ENCODE measurements at regions not wholly inside any gene's neighbourhood (a gene's known extent, or its start where the extent isn't known, plus 50 kb on each side); places are given as distances from the start of the nearest gene placed in this dataset.

DNA sequence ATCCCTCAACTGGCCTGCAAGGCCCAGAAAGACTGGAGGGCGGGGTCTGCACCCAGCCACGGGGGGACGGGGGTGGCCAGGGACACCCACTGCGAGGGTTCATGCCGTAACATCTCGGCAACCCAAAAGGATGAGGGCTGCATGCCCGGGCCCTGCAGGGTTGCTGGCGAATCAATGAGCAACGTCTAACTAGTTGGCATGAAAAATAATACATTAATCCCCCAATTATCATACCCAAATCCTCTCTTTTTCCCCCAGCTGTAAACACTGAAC, 232.2 kb downstream of the TUBA3C start:
- no peak overlapping the region for H2BK15ac ChIP-seq (ENCODE audit: low read depth, low read length)
- intact Hi-C loops (cut with micrococcal nuclease) (no loop called here), in situ Hi-C loops (cut with MboI; ENCODE audit: low sequenced_read_pairs) (no loop called here), dilution Hi-C loops (cut with HindIII; ENCODE audit: low sequenced_read_pairs, unreplicated experiment) (no loop called here)
- H2BK5ac ChIP-seq (ENCODE audit: low read depth, low read length, poor library complexity, severe bottlenecking): no peak overlapping the region
- ATAC-seq (ENCODE audit: low read depth) (no peak), DNase-seq (no peak)
- ChIA-PET CTCF (no interaction called here), POLR2A (ENCODE audit: unreplicated experiment) (no interaction called here)
- no peak overlapping the region for H3K9ac ChIP-seq (ENCODE audit: low read depth, low read length)
- H4K20me1 ChIP-seq (ENCODE audit: insufficient read depth, low read length): no peaks in the 10 kb centered on the region
- H3K14ac ChIP-seq (replicated peaks; ENCODE audit: low read depth, low read length): no peak overlapping the region
- no peaks in the 10 kb centered on the region for H3K4me1 ChIP-seq (ENCODE audit: control insufficient read depth, insufficient read depth, low read length)
- H4K5ac ChIP-seq (ENCODE audit: low read depth, low read length): no peak overlapping the region
- H3K9me3 ChIP-seq (ENCODE audit: control insufficient read depth, insufficient read depth, low read length): peaks cover 48% of the 10 kb centered on the region
- H3K27ac ChIP-seq (ENCODE audit: insufficient read depth, low read length): no peak overlapping the region
- H3K27me3 ChIP-seq (ENCODE audit: control insufficient read depth, insufficient read depth, low read length): no peaks in the 10 kb centered on the region
- 58% methylated on average over 4 of the region's 9 CpGs; no CpG with 5 or more reads in 1 of the 2 experiments for WGBS, 2 experiments (ENCODE audit: extremely low coverage in 2 of 2, insufficient read length in 1 of 2)
- no peak overlapping the region for H4K91ac ChIP-seq (ENCODE audit: insufficient read depth, low read depth, low read length)
- BruUV-seq (replicated peaks): no TSS peak
- H3K23ac ChIP-seq (ENCODE audit: low read depth, low read length): no peak overlapping the region
- H2AK9ac ChIP-seq (replicated peaks; ENCODE audit: low read depth, low read length, poor library complexity): no peak overlapping the region
- no peak overlapping the region for H2AK5ac ChIP-seq (ENCODE audit: low read depth, low read length)
- no peaks in the 10 kb centered on the region for H3K79me1 ChIP-seq (ENCODE audit: low read depth in 1 of 2, low read length in 2 of 2)
- H3K18ac ChIP-seq (ENCODE audit: low read depth, low read length): no peak overlapping the region
- no peak overlapping the region for H3K4me2 ChIP-seq (ENCODE audit: low read depth, low read length)
- no peak overlapping the region for H2BK20ac ChIP-seq (ENCODE audit: low read depth, low read length)
- no peak overlapping the region for H3K4ac ChIP-seq (ENCODE audit: low read depth, low read length)
- TF ChIP-seq BHLHE40 (IDR thresholded peaks at IDR 0.05; ENCODE audit: low read depth, low read length): no peak
- no peak for TF ChIP-seq POLR2A (IDR thresholded peaks at IDR 0.05; ENCODE audit: low read depth, low read length)
- no peak for TF ChIP-seq MXI1 (IDR thresholded peaks at IDR 0.05; ENCODE audit: borderline replicate concordance, low read depth, low read length)
- no peak for TF ChIP-seq CEBPB (IDR thresholded peaks at IDR 0.05; ENCODE audit: low read depth, low read length)
- no peak for TF ChIP-seq RAD21 (IDR thresholded peaks at IDR 0.05; ENCODE audit: low read length)
- no peak for TF ChIP-seq MAFK (IDR thresholded peaks at IDR 0.05; ENCODE audit: low read depth, low read length)
- no peak for TF ChIP-seq SMC3 (IDR thresholded peaks at IDR 0.05; ENCODE audit: low read depth, low read length)
- TF ChIP-seq MAZ (IDR thresholded peaks at IDR 0.05; ENCODE audit: borderline replicate concordance, low read depth, low read length): no peak
- no peak for TF ChIP-seq USF2 (IDR thresholded peaks at IDR 0.05; ENCODE audit: low read depth, low read length)
- TF ChIP-seq, protein P1, sequence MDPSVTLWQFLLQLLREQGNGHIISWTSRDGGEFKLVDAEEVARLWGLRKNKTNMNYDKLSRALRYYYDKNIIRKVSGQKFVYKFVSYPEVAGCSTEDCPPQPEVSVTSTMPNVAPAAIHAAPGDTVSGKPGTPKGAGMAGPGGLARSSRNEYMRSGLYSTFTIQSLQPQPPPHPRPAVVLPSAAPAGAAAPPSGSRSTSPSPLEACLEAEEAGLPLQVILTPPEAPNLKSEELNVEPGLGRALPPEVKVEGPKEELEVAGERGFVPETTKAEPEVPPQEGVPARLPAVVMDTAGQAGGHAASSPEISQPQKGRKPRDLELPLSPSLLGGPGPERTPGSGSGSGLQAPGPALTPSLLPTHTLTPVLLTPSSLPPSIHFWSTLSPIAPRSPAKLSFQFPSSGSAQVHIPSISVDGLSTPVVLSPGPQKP (IDR thresholded peaks at IDR 0.05; ENCODE audit: borderline replicate concordance, low read depth, low read length): no peak
- no peak for TF ChIP-seq RFX5 (IDR thresholded peaks at IDR 0.05; ENCODE audit: low read depth, low read length)
- no peak for TF ChIP-seq NFE2L2 (IDR thresholded peaks at IDR 0.05; ENCODE audit: low read depth, low read length)
- TF ChIP-seq CHD1 (IDR thresholded peaks at IDR 0.05; ENCODE audit: low read depth, low read length): no peak
- no peak for TF ChIP-seq FOS (IDR thresholded peaks at IDR 0.05; ENCODE audit: low read depth, low read length)
- TF ChIP-seq RCOR1 (IDR thresholded peaks at IDR 0.05; ENCODE audit: insufficient replicate concordance, low read length): no peak
- TF ChIP-seq, protein P2, sequence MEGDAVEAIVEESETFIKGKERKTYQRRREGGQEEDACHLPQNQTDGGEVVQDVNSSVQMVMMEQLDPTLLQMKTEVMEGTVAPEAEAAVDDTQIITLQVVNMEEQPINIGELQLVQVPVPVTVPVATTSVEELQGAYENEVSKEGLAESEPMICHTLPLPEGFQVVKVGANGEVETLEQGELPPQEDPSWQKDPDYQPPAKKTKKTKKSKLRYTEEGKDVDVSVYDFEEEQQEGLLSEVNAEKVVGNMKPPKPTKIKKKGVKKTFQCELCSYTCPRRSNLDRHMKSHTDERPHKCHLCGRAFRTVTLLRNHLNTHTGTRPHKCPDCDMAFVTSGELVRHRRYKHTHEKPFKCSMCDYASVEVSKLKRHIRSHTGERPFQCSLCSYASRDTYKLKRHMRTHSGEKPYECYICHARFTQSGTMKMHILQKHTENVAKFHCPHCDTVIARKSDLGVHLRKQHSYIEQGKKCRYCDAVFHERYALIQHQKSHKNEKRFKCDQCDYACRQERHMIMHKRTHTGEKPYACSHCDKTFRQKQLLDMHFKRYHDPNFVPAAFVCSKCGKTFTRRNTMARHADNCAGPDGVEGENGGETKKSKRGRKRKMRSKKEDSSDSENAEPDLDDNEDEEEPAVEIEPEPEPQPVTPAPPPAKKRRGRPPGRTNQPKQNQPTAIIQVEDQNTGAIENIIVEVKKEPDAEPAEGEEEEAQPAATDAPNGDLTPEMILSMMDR (conservative IDR thresholded peaks at IDR 0.05; ENCODE audit: low read depth, low read length): no peak
- H4K8ac ChIP-seq (ENCODE audit: low read depth in 2 of 2, low read length in 2 of 2): no peak overlapping the region
- no peak overlapping the region for H2BK120ac ChIP-seq (ENCODE audit: low read depth, low read length)
- no peaks in the 10 kb centered on the region for H3K36me3 ChIP-seq (ENCODE audit: control insufficient read depth, insufficient read depth, low read length)
- no peak overlapping the region for H2AFZ ChIP-seq (replicated peaks; ENCODE audit: low read length, poor library complexity)
- no peaks in the 10 kb centered on the region for H3K9me1 ChIP-seq (ENCODE audit: insufficient read depth, low read length)
- no peak overlapping the region for H3K56ac ChIP-seq (ENCODE audit: extremely low read depth, insufficient read depth, low read length)
- no peak overlapping the region for H3K4me3 ChIP-seq (ENCODE audit: insufficient read depth, low read depth, low read length)
